ENCODE measurements at regions not wholly inside any gene's neighbourhood (a gene's known extent, or its start where the extent isn't known, plus 50 kb on each side); places are given as distances from the start of the nearest gene placed in this dataset.

DNA sequence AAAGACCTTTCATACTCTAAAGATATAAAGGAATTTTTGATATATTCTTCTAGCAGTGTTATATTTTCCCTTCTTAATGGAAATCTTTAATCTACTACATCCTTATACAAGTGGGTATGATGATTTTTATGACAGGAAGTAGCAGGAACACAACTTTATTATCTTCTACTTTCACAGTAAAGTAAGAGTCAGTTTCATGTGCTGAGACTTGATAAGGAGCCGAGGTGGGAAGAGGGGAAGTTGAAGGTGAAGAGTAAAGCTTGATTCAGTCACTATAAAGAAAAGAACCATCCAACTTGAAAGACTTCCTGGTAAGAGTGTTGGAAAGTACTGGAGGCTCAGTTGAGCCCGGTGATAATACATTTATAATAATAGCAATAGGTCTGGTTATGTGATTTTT is 82.1 kb upstream of the PTH start:
- TF ChIP-seq EZH2 (IDR thresholded peaks at IDR 0.05) (no peak), EZH2phosphoT487 (IDR thresholded peaks at IDR 0.05) (no peak)
- TF ChIP-seq, protein P1, sequence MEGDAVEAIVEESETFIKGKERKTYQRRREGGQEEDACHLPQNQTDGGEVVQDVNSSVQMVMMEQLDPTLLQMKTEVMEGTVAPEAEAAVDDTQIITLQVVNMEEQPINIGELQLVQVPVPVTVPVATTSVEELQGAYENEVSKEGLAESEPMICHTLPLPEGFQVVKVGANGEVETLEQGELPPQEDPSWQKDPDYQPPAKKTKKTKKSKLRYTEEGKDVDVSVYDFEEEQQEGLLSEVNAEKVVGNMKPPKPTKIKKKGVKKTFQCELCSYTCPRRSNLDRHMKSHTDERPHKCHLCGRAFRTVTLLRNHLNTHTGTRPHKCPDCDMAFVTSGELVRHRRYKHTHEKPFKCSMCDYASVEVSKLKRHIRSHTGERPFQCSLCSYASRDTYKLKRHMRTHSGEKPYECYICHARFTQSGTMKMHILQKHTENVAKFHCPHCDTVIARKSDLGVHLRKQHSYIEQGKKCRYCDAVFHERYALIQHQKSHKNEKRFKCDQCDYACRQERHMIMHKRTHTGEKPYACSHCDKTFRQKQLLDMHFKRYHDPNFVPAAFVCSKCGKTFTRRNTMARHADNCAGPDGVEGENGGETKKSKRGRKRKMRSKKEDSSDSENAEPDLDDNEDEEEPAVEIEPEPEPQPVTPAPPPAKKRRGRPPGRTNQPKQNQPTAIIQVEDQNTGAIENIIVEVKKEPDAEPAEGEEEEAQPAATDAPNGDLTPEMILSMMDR (IDR thresholded peaks at IDR 0.05) = no peak

All from neural progenitor cell (in vitro differentiated cells).